ENCODE measurements at regions not wholly inside any gene's neighbourhood (a gene's known extent, or its start where the extent isn't known, plus 50 kb on each side); places are given as distances from the start of the nearest gene placed in this dataset.

DNA sequence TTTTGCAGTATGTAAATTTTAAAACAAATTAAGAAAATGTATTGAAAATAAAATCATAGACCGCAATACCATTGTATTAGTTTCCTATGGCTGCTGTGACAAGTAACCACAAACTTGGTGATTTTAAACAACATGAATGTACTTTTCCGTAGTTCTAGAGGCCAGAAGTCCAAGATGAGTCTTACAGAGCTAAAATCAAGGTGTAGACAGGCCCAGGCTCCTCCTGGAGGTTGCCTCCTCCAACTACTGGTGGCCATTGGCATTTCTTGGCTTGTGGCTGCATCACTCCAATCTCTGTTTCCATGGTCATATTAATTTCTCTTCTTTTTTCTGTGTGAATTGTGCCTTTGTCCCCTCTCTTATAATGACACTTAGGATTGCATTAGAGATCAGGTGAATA is 59.2 kb upstream of the ETAA1 start:
- no peaks in the 10 kb centered on the region for H3K36me3 ChIP-seq
- no peak overlapping the region for H3K4me3 ChIP-seq
- no peak for DNase-seq (ENCODE audit: extremely low spot score)
- intact Hi-C loops (cut with DNase I): no loop called here
- no peaks in the 10 kb centered on the region for H3K27me3 ChIP-seq
- peaks cover 0 to 10% (median 0%) of the 10 kb centered on the region in 4 donors for H3K4me1 ChIP-seq
- H3K9me3 ChIP-seq: no peaks in the 10 kb centered on the region
- no peak overlapping the region for H3K27ac ChIP-seq (replicated peaks in 1 of 4)
- TF ChIP-seq POLR2AphosphoS5 (IDR thresholded peaks at IDR 0.05): no peak
- TF ChIP-seq, protein P1, sequence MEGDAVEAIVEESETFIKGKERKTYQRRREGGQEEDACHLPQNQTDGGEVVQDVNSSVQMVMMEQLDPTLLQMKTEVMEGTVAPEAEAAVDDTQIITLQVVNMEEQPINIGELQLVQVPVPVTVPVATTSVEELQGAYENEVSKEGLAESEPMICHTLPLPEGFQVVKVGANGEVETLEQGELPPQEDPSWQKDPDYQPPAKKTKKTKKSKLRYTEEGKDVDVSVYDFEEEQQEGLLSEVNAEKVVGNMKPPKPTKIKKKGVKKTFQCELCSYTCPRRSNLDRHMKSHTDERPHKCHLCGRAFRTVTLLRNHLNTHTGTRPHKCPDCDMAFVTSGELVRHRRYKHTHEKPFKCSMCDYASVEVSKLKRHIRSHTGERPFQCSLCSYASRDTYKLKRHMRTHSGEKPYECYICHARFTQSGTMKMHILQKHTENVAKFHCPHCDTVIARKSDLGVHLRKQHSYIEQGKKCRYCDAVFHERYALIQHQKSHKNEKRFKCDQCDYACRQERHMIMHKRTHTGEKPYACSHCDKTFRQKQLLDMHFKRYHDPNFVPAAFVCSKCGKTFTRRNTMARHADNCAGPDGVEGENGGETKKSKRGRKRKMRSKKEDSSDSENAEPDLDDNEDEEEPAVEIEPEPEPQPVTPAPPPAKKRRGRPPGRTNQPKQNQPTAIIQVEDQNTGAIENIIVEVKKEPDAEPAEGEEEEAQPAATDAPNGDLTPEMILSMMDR (IDR thresholded peaks at IDR 0.05): no peak
- TF ChIP-seq POLR2A (IDR thresholded peaks at IDR 0.05; ENCODE audit: low read depth): no peak
- no peak for TF ChIP-seq EP300 (IDR thresholded peaks at IDR 0.05)
- WGBS: 92% methylated on average over 2 of the region's 2 CpGs

DNA sequence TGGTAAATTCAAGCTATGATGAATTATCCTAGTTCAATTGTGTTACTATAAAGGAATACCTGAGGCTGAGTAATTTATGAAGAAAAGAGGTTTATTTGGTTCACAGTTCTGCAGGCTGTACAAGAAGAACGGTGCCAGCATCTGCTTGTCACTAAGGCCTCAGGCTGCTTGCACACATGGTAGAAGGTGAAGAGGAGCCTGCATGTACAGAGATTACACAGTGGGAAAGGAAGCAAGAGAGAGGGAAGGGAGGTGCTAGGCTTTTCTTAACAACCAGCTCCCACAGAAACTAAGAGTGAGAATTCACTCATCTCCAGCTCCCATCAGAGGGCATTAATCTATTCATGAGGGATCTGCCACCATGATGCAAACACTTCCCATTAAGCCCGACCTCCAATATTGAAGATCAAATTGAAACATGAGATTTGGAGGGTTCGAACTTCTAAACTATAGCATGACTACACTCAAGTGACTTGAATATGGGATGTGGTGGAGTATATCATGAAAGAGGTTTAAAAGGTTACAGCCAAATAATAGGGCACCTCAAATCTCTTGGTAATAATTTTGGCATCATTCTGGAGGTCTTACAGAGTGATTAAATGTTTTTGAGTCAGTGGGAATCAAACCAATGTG is 58.4 kb upstream of the ETAA1 start:
- 92% methylated on average over 3 of the region's 3 CpGs for WGBS

DNA sequence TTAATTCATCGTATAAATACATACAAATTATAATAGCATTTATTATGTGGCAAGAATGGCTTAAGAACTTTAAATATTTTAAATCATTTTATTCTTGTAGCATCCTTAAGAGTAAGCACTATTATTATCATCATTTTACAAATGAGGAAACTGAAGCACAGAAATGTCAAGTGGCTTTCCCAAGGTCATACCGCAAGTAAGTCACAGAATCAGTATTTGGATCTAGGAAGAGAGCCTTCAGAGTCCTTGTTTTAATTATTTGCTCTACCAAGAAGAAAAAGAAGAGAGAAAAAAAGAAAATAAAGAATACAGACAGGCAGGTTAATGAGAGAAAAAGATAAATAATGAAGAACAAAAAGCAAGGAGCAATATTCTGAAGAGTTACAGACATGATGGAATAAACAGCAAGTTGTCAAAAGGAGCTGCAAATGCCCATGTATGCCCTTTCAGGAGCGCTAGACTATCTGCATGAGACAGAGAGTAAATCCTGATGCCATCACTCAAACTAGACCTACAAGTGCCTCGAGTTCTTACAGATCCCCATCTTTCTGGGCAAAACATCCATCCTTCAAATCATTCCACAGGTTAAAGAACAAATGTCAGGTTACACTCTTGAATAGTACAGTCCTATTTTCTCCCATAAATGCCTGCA is 57.8 kb upstream of the ETAA1 start:
- Histone ChIP-seq H3K4me1 (peaks cover 0 to 10% (median 0%) of the 10 kb centered on the region in 4 donors), H3K27ac (replicated peaks in 1 of 4) (no peak overlapping the region), H3K9me3 (no peaks in the 10 kb centered on the region), H3K4me3 (no peak overlapping the region), H3K27me3 (no peaks in the 10 kb centered on the region), H3K36me3 (no peaks in the 10 kb centered on the region)
- no peak for DNase-seq (ENCODE audit: extremely low spot score)
- TF ChIP-seq, protein P1 (IDR thresholded peaks at IDR 0.05): no peak
- TF ChIP-seq POLR2AphosphoS5 (IDR thresholded peaks at IDR 0.05): no peak
- TF ChIP-seq EP300 (IDR thresholded peaks at IDR 0.05): no peak
- TF ChIP-seq POLR2A (IDR thresholded peaks at IDR 0.05; ENCODE audit: low read depth): no peak
- WGBS: 78% methylated on average over 4 of the region's 4 CpGs
- intact Hi-C loops (cut with DNase I): no loop called here

More for the DNA sequence above, 58.4 kb upstream of the ETAA1 start:
- Histone ChIP-seq H3K27me3 (no peaks in the 10 kb centered on the region), H3K36me3 (no peaks in the 10 kb centered on the region), H3K9me3 (no peaks in the 10 kb centered on the region), H3K4me3 (no peak overlapping the region), H3K4me1 (peaks cover 0 to 10% (median 0%) of the 10 kb centered on the region in 4 donors), H3K27ac (replicated peaks in 1 of 4) (no peak overlapping the region)
- intact Hi-C loops (cut with DNase I): no loop called here
- TF ChIP-seq POLR2AphosphoS5 (IDR thresholded peaks at IDR 0.05): no peak
- TF ChIP-seq, protein P1 (IDR thresholded peaks at IDR 0.05): no peak
- TF ChIP-seq POLR2A (IDR thresholded peaks at IDR 0.05; ENCODE audit: low read depth): no peak
- no peak for TF ChIP-seq EP300 (IDR thresholded peaks at IDR 0.05)
- DNase-seq (ENCODE audit: extremely low spot score): no peak

DNA sequence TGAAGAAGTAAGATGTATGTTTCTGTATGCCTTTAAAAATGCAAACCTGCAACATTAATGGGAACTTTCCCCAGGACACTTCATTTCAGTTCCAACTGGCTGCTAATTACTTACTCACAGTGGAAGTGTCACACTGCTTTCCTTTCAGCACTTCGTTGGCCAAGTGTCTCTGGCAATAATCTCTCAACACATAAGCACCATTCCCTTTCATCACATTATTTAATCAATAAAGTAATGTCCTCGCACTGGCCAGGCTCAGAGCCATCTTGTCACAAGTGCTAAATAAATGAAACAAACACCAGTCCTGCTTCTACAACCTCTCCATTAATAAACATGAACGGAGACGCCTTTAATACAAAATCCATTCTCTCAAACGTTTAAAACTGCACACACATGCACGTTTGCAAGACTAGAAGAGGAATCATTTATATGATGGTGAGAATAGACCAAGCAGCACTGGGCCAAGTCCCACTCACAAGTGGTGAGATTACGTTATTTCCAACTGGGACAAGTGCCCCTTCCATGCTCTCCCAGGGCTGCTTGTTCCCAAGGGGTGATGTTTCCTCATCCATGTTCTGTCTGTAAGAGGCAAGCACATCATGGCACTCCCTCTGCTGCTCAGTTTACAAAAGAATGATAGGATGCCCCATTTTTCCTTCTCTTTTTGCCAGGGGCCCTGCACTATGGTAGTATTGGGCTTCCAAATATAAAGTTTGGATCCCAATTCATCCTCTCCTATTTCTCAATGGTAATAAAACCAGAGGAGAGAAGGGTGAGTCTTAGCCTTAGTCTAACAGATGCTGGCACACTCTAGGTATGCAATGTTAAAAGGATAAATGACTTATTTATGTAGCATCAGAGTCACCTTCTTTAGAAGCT is 56.8 kb upstream of the ETAA1 start:
- no peak overlapping the region for H3K4me3 ChIP-seq
- no peak for TF ChIP-seq EP300 (IDR thresholded peaks at IDR 0.05)
- TF ChIP-seq POLR2AphosphoS5 (IDR thresholded peaks at IDR 0.05): no peak
- TF ChIP-seq, protein P1 (IDR thresholded peaks at IDR 0.05): no peak
- no peak for TF ChIP-seq POLR2A (IDR thresholded peaks at IDR 0.05; ENCODE audit: low read depth)
- H3K9me3 ChIP-seq: no peaks in the 10 kb centered on the region
- no peak overlapping the region for H3K27ac ChIP-seq (replicated peaks in 1 of 4)
- no peaks in the 10 kb centered on the region for H3K27me3 ChIP-seq
- peaks cover 0 to 10% (median 0%) of the 10 kb centered on the region in 4 donors for H3K4me1 ChIP-seq
- no peak for DNase-seq (ENCODE audit: extremely low spot score)
- intact Hi-C loops (cut with DNase I): no loop called here
- WGBS: 27% methylated on average over 7 of the region's 7 CpGs
- no peaks in the 10 kb centered on the region for H3K36me3 ChIP-seq

Measured in esophagus muscularis mucosa (tissue), 4 donors.